Forelimb muscle (tissue), 1 donor: ENCODE measurements at regions not wholly inside any gene's neighbourhood (a gene's known extent, or its start where the extent isn't known, plus 50 kb on each side); places are given as distances from the start of the nearest gene placed in this dataset.

Experiments used
- DNase-seq: peaks from one replicate; pipeline ENCODE4 v3.0.0-alpha.2; 2013; ENCODE audit warnings: low read depth

- no peak for DNase-seq
These were observed 60.3 kb downstream of the SEC61B start for GRCh38 chr9:99282406-99282805.

GRCh38 chr9:99285965-99286364, 63.9 kb downstream of the SEC61B start:
- no peak for DNase-seq

GRCh38 chr9:99286536-99286935, 64.5 kb downstream of the SEC61B start:
- DNase-seq: no peak

- DNase-seq: no peak
These were observed 65.6 kb downstream of the SEC61B start for GRCh38 chr9:99287641-99288040.

GRCh38 chr9:99288830-99289229, 66.7 kb downstream of the SEC61B start:
- no peak for DNase-seq

- DNase-seq: no peak
These were observed 72.9 kb downstream of the SEC61B start for GRCh38 chr9:99294850-99295461.

- peak; percentile 17 for DNase-seq
These were observed 74.3 kb downstream of the SEC61B start for GRCh38 chr9:99296291-99296951.

- no peak for DNase-seq
These were observed 76.5 kb downstream of the SEC61B start for GRCh38 chr9:99298614-99299013.

- DNase-seq: no peak
These were observed 77.4 kb downstream of the SEC61B start for GRCh38 chr9:99299211-99300102.

GRCh38 chr9:99300103-99300439, 78.0 kb downstream of the SEC61B start:
- no peak for DNase-seq

- DNase-seq: no peak
These were observed 78.5 kb downstream of the SEC61B start for GRCh38 chr9:99300603-99301002.

- no peak for DNase-seq
These were observed 81.1 kb downstream of the SEC61B start for GRCh38 chr9:99303177-99303576.

- no peak for DNase-seq
These were observed 83.0 kb downstream of the SEC61B start for GRCh38 chr9:99305124-99305523.

GRCh38 chr9:99305820-99306811, 84.0 kb downstream of the SEC61B start:
- no peak for DNase-seq

GRCh38 chr9:99307851-99308250, 85.8 kb downstream of the SEC61B start:
- DNase-seq: no peak

- no peak for DNase-seq
These were observed 87.3 kb downstream of the SEC61B start for GRCh38 chr9:99309141-99309939.

- DNase-seq: no peak
These were observed 90.7 kb downstream of the SEC61B start for GRCh38 chr9:99312736-99313135.

GRCh38 chr9:99319048-99319447, 97.0 kb downstream of the SEC61B start:
- no peak for DNase-seq

- no peak for DNase-seq
These were observed 100.2 kb downstream of the SEC61B start for GRCh38 chr9:99322299-99322698.

- DNase-seq: no peak
These were observed 104.2 kb downstream of the SEC61B start for GRCh38 chr9:99326112-99326916.
